ENCODE measurements at regions not wholly inside any gene's neighbourhood (a gene's known extent, or its start where the extent isn't known, plus 50 kb on each side); places are given as distances from the start of the nearest gene placed in this dataset.
"Not testable (repeated sequence)": the region's sequence is repeated elsewhere in the genome, so short reads cannot be mapped to it uniquely, and the experiment has no call there.

DNA sequence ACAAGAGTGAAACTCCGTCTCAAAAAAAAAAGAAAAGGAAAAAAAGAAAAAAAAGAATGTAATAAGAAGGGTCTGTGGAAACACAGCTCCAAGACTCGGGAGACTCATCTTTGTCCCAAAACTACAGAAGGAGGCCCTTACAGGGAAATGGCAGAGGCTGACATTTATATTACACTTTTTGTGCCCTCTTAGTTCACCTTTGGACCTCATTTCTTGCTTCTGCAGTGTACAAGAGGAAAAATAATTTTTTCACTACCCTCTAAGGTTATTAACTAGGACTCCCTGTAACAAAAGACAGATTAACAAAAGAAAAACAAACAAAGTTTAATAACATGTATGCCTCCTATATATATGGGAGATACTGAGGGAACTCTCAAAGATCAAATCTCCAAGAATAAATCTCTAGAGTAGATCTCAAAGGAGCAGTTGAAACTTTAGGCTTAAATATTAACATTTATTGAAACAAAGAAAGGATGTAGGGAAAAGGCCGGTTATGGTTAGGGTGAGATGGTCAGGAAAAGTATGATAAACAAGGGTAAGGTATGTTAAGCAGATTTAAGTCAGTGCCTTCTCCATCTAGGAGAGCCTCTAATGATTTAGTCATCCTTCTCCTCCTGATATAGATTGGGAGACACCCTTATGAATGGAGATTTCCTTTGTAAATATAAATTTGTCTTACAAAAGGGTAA lies 121.3 kb upstream of the JADE1 start:
- FAIRE-seq: no peak

- no peak for FAIRE-seq
These were observed 122.7 kb upstream of the JADE1 start for GRCh38 chr4:128686810-128687209.

DNA sequence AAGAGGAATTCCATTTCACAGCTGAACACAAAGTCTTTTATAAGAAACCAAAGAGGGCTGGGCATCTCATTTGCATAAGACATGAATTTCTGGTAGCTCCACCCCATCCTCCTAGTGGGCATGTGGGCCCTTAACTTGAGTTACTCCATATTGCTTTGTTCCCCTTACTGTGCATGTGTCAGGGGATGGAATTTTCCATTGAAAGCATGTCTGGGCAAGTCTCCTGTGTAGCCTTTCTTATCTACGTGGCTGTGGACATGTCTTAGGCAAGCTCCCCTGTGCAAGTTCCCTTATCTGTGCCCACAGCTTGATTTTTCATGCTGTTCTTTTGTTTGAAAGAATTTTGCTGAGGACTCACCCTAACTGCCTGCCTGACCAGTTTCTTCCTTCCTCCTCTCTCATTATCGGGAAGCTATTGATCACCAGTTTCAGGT lies 123.5 kb upstream of the JADE1 start:
- FAIRE-seq: no peak

DNA sequence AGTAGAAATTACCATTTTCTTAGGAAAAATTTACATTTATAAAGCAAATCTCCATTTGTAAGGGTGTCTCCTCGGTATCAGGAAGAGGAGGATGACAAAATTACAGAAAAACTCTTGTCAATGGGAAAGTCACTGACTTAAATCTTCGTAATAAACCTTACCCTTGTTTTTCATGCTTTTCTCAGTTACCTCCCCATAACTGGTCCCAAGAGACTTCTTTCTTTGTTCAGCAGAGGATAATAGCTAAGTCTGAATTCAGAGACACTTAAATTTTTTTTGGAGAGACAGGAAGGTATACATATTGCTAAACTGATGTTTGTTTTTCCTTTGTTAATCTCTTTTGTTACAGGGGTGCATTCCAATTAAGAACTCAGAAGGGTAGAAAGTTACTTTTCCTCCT lies 125.5 kb upstream of the JADE1 start:
- FAIRE-seq: no peak

DNA sequence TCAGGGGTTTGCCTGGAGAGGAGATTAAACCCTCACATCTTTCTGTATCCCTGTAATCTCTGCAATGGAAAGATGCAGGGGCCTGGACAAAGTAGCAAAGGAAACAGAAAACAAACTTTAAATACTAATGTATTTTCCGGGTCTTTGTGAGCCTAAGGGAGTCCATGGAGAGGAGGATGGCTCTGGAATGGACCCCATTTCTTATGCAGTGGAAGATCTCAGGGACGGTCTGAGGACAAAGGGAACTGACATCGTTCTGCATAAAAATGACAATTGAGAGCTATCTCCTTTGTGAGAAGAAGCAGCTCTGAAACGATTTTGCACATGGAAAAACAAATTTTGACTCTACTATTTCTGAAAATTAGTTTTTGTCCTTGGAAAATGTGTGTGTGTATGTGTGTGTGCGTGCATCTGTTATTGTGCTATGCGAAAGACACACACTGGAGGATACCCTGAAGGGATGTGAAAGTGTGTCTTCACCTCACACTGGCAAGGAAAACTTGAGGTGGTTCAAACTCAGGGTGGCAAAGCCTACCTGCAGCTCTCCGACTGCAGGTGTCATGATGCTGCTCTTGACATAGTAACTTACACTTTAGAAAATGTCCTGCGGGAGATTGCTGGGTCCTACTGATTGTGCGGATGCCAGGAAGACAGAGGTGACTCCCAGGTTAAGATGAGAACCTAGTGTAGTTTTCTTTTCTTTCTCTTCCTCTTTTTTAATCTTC lies 126.4 kb upstream of the JADE1 start:
- no peak for FAIRE-seq

DNA sequence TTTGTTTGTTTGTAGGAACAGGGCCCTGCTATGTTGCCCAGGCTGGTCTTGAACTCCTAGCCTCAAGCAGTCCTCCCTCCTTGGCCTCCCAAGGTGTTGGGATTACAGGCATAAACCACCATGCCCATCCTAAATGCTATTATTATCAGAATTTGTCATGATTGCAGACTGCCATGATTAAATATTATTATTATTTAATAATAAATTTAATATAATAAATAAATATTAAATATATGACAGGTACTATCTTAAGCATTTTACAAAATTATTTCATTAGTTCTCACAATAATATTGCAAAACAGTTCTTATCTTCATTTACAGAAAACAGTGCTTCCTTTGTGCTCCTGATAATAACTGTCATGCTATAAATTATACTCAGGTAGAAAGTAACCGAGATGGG lies 133.4 kb upstream of the JADE1 start:
- FAIRE-seq: no peak

GRCh38 chr4:128675083-128675482 lies 134.4 kb upstream of the JADE1 start:
- no peak for FAIRE-seq

DNA sequence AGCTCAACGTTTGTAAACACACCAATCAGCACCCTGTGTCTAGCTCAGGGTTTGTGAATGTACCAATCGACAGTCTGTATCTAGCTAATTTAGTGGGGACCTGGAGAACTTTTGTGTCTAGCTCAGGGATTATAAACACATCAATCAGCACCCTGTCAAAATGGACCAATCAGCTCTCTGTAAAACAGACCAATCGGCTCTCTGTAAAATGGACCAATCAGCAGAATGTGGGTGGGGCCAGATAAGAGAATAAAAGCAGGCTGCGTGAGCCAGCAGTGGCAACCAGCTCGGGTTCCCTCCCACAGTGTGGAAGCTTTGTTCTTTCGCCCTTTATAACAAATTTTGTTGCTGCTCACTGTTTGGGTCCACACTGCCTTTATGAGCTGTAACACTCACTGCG lies 136.3 kb upstream of the JADE1 start:
- not testable (repeated sequence) for FAIRE-seq

GRCh38 chr4:128672596-128672995 lies 136.9 kb upstream of the JADE1 start:
- FAIRE-seq: not testable (repeated sequence)

DNA sequence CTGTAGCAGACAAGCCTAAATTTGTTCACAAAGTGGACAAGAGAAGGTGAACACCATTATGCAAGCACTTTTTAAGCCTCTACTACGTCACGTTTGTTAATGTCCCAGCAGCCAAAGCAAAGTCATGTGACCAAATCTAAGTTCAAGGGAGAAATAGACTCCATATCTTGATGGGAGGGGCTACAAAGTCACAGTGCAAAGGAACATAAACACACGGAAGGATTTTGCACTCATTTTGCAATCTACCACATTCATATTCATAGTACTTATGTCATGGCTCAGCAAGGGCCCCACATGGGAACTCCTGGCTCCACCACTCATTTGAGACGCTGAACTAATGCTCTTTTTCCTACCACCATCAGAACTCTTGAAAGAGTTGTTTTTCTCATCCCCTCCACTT lies 139.0 kb upstream of the JADE1 start:
- FAIRE-seq: no peak

DNA sequence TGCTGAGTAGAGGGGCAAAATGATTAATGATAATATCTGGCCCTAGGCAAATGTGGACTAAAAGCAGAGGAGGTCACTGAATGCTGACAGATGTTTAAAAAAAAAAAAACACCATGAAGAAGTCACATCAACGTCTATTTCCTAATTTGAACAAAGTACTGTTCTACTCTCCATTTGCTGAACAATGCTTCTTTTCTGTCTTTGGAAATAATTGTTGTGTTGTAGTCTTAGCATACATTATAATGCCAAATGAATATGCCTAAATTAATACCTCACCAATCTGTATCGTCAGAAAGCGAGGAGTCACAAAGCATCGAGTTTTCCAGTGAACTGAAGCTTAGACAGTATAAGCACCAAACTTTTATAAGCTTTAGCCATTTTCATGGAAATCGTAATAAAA lies 140.9 kb upstream of the JADE1 start:
- no peak for FAIRE-seq

- no peak for FAIRE-seq
These were observed 144.0 kb upstream of the JADE1 start for GRCh38 chr4:128665514-128665913.

GRCh38 chr4:128663325-128663724 lies 146.2 kb upstream of the JADE1 start:
- FAIRE-seq: no peak

DNA sequence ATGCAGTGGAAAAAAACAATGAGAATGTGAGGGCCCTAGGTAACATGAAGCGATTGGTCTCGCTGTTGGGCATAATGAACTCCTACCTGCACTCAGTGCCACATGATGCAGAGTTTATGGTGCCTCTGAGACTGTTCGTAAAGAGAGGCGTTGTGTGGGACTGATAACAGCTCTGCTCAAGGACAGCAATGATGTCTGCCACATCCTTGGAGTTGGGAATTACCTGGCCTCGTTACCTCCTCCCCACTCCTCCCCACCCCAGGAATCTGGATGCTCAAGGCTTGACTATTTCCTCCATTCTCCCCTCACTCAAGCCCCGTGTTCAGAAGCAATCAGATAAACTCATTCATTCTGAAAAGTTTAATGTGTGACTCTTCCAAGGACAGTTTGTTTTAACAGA lies 148.0 kb upstream of the JADE1 start:
- no peak for FAIRE-seq

- no peak for FAIRE-seq
These were observed 148.9 kb upstream of the JADE1 start for GRCh38 chr4:128660361-128661215.

DNA sequence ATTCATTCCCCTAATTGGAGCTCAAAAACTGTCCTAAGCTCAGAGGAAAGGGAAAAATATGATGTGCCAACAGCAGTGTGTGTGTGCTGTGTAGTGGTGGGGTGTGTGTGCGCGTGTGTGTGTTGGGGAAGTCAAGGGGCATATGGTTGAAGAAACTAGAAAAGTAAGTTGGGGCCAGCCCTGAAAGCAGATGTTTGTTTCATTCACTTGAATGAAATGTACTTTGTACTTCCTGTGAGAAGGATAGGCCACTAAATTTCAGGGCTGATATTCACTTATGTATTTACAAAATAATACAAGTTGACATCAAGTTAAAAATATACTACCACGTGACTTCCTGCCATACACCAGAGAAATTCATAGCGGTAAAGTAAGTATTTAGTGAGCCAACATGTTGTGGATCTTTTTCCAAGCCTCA lies 151.3 kb upstream of the JADE1 start:
- FAIRE-seq: no peak

- no peak for FAIRE-seq
These were observed 151.9 kb upstream of the JADE1 start for GRCh38 chr4:128657638-128658037.

GRCh38 chr4:128654465-128654864 lies 155.0 kb upstream of the JADE1 start:
- no peak for FAIRE-seq

DNA sequence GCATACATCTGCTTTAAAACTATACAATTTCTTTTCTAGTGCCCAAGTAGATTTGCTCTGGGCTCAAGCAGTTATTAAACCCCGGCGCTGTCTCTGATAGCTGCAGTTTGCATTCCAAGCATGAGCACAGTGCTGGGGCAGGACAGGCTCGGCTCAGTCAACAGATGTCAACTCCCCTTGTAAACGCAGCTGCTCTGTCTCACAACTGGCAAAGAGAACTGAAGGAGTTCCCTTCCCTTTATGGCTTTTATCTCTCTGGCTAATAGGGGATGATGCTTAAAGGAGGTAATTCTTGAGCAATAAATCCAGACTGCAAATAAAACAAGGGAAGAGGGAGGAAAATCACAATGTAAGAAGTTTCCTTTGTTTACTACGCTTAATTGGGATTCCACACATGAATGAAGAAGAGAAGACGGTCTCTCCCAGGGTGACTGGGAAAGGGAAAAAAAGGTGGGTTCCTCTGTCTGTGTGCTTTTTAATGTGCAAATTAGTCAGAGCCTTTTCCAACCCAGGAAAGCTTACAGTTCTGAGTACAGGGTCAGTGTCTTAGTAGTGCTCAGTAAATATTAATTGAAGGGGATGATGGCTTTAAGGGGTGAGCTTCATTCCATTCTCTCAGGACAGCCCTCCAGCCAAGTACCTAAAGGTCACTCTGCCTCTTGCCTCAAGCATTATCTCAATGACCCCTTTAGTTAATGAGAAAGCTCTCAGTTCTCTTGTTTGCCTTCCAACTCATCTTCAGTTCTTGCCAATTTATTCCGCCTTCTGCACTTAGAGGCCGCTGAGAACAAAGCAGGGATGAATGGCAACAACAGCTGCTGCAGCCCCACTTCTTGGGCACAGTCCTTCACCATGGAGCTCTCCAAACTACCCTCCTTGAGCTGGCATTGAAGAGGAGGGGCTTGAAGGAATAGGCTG lies 155.7 kb upstream of the JADE1 start:
- no peak for FAIRE-seq

- no peak for FAIRE-seq
These were observed 159.8 kb upstream of the JADE1 start for GRCh38 chr4:128649575-128650205.

DNA sequence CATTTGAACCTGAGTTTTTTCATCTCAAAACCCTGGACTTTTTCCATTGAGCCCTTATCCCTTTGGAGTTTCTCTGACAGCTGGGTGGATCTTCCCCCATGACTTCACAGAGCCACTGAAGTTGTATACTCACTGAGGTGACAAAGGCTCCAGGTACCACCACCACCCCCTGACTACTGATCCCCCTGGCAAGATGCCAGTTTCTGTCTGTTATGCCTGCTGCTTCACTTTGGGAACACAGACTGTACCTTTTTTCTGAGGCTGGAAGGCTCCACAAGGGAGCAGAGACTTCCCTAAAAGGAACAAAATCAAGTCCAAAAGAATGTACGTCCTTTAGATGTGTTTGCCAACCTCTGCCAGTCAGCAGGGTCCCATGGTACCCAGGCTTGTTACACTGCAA lies 160.3 kb upstream of the JADE1 start:
- FAIRE-seq: no peak

DNA sequence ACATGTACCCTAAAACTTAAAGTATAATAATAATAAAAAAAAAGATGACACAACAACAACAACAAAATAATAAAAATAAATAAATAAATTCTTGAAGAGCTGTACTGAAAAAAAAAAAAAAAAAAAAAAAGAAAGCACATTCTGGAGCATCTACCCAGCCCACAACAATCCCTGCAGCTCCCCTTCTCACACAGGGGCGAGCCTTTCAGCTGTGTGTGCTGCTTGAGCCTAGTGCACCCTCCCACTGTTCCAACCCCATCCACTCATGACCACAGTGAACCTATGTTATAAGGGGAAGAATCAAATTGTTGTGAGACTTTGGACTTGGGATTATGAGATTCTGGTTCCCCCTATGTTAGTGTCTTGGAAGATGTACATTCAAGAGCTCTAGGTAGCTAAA lies 161.5 kb upstream of the JADE1 start:
- FAIRE-seq: no peak

Measured in islet of Langerhans (tissue), 1 donor.